ENCODE measurements at regions not wholly inside any gene's neighbourhood (a gene's known extent, or its start where the extent isn't known, plus 50 kb on each side); places are given as distances from the start of the nearest gene placed in this dataset.

DNA sequence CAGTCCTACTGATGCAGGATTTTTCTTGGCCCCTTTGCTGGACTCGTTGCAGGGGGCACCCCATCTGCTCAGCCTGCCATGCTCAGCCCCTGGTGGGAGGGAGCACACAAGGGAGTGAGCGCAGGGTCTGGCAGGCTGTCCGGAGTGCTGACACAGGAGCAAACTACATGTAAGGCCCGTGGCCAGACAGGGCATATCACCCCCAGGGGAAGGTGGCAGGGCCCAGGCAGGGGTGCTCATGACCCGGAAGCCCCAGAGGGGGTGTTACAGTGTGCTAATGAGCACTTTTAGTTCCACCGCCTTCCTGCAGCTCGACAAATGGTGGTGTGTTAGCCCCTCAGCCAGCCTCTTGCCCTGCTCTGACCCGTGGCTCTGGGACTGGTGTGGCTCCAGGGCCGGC, 645.6 kb upstream of the TMEM132C start:
- no peaks in the 10 kb centered on the region for H3F3A ChIP-seq (ENCODE audit: insufficient read depth, low read depth)
- intact Hi-C loops (cut with micrococcal nuclease; ENCODE audit: unreplicated experiment), result no loop called here
- TF ChIP-seq CTCF (conservative IDR thresholded peaks at IDR 0.05) (no peak), EZH2 (IDR thresholded peaks at IDR 0.05; ENCODE audit: low read depth) (no peak)
- no peaks in the 10 kb centered on the region for H3K36me3 ChIP-seq (ENCODE audit: low read depth)
- no peak for DNase-seq
- H3K4me1 ChIP-seq (replicated peaks; ENCODE audit: insufficient read depth), result no peaks in the 10 kb centered on the region
- H3K27ac ChIP-seq, result no peak overlapping the region
- no peak overlapping the region for H3K4me3 ChIP-seq
- no peaks in the 10 kb centered on the region for H3K27me3 ChIP-seq (ENCODE audit: insufficient read depth, low read depth)
- H3K9me3 ChIP-seq (ENCODE audit: insufficient read depth, low read depth), result no peaks in the 10 kb centered on the region
- no peaks in the 10 kb centered on the region for H3K79me2 ChIP-seq (ENCODE audit: low read depth)
- no peaks in the 10 kb centered on the region for H3K9me2 ChIP-seq (ENCODE audit: insufficient read depth)
- no peaks in the 10 kb centered on the region for H4K20me1 ChIP-seq (ENCODE audit: insufficient read depth)
- no TSS peak for BruUV-seq (replicated peaks)
- CTCF ChIA-PET, result no interaction called here
- POLR2A ChIA-PET (ENCODE audit: unreplicated experiment), result no interaction called here
- no peak overlapping the region for H3K4me2 ChIP-seq
- no peak overlapping the region for H2AFZ ChIP-seq

DNA sequence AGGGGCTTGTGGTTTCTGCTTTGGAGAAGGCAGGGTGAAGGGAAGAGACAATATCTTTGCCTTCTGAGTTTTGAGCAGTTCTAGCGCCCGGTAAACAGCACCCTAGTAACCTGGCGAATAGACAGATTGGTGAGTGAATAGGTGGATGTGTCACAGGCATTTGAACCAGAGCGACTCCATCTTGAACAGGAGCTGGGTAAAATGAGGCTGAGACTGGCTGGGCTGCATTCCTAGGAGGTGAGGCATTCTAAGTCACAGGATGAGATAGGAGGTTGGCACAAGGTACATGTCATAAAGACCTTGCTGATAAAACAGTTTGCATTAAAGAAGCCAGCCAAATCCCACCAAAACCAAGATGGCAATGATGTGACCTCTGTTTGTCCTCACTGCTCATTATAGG, 643.6 kb upstream of the TMEM132C start:
- no TSS peak for BruUV-seq (replicated peaks)
- CTCF ChIA-PET, result no interaction called here
- Histone ChIP-seq H3K27ac (no peak overlapping the region), H3K36me3 (ENCODE audit: low read depth) (no peaks in the 10 kb centered on the region), H3F3A (ENCODE audit: insufficient read depth, low read depth) (no peaks in the 10 kb centered on the region), H2AFZ (no peak overlapping the region), H3K79me2 (ENCODE audit: low read depth) (no peaks in the 10 kb centered on the region), H3K4me1 (replicated peaks; ENCODE audit: insufficient read depth) (no peaks in the 10 kb centered on the region), H3K4me2 (no peak overlapping the region), H3K4me3 (no peak overlapping the region), H3K9me3 (ENCODE audit: insufficient read depth, low read depth) (no peaks in the 10 kb centered on the region), H3K9me2 (ENCODE audit: insufficient read depth) (no peaks in the 10 kb centered on the region), H4K20me1 (ENCODE audit: insufficient read depth) (no peaks in the 10 kb centered on the region), H3K27me3 (ENCODE audit: insufficient read depth, low read depth) (no peaks in the 10 kb centered on the region)
- POLR2A ChIA-PET (ENCODE audit: unreplicated experiment), result no interaction called here
- intact Hi-C loops (cut with micrococcal nuclease; ENCODE audit: unreplicated experiment), result no loop called here
- DNase-seq, result peak in 1 of 2 experiments; percentile 17
- TF ChIP-seq EZH2 (IDR thresholded peaks at IDR 0.05; ENCODE audit: low read depth) (no peak), CTCF (conservative IDR thresholded peaks at IDR 0.05) (no peak)

DNA sequence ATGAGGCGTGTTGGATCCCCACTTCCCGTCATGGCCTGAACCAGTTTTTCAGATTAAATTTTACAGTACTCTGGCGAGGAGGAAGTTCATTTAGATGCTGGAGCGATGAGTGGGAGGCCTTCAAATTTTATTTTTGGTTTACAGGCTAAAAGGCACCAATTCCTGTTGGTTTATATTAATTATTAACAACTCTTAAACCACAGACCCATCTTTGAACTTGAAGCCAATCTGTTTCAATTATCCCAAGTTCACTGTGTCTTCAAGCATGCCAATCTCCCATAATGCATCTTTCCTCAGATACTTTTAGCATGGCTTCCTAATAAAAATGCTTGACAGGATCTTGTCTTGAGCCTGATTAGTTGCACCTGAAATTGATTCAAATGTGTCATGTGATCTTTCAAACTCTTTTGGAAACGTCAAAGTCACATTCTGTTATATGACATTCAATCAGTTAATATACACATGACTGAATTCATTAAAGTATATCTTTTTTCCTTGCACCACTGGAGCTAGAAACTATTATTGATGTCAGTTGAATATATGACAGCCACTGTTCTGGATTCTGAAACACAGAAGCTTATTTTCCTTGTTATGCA, 641.7 kb upstream of the TMEM132C start:
- POLR2A ChIA-PET (ENCODE audit: unreplicated experiment), result interaction anchor here (0.7 kb wide), 1 partner anchor 1406 kb away, joined by 5 read pairs; no protein-coding TSS in a partner anchor
- no peaks in the 10 kb centered on the region for H3K27me3 ChIP-seq (ENCODE audit: insufficient read depth, low read depth)
- H3K79me2 ChIP-seq (ENCODE audit: low read depth), result no peaks in the 10 kb centered on the region
- no peak for TF ChIP-seq EZH2 (IDR thresholded peaks at IDR 0.05; ENCODE audit: low read depth)
- TF ChIP-seq CTCF (conservative IDR thresholded peaks at IDR 0.05), result no peak
- no peak for DNase-seq
- H4K20me1 ChIP-seq (ENCODE audit: insufficient read depth), result no peaks in the 10 kb centered on the region
- H3K9me3 ChIP-seq (ENCODE audit: insufficient read depth, low read depth), result no peaks in the 10 kb centered on the region
- H3K27ac ChIP-seq, result no peak overlapping the region
- no TSS peak for BruUV-seq (replicated peaks)
- intact Hi-C loops (cut with micrococcal nuclease; ENCODE audit: unreplicated experiment), result no loop called here
- H3K4me3 ChIP-seq, result no peak overlapping the region
- no peaks in the 10 kb centered on the region for H3K9me2 ChIP-seq (ENCODE audit: insufficient read depth)
- no peaks in the 10 kb centered on the region for H3F3A ChIP-seq (ENCODE audit: insufficient read depth, low read depth)
- CTCF ChIA-PET, result no interaction called here
- H3K36me3 ChIP-seq (ENCODE audit: low read depth), result no peaks in the 10 kb centered on the region
- H3K4me2 ChIP-seq, result no peak overlapping the region
- H3K4me1 ChIP-seq (replicated peaks; ENCODE audit: insufficient read depth), result no peaks in the 10 kb centered on the region
- no peak overlapping the region for H2AFZ ChIP-seq
